ENCODE measurements at regions not wholly inside any gene's neighbourhood (a gene's known extent, or its start where the extent isn't known, plus 50 kb on each side); places are given as distances from the start of the nearest gene placed in this dataset.
"Not testable (repeated sequence)": the region's sequence is repeated elsewhere in the genome, so short reads cannot be mapped to it uniquely, and the experiment has no call there.

DNA sequence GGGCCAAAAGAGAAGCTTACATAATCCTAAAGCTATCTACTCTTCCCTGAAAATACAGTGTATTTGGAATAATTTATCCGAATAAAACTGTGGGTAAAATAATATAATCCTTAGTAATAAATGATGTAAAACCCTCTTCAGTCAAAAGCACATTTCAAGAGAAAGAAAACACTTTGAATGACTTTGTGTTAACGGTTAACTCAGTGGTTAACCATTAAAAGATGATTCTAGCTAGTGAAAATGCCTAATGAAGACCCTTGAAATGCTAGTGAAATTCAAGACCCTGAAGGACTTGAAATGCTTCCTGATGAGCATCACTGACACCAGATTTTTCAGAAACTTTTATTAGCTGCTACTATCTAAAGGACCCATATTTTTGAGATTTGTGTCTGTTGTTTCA is 70.7 kb downstream of the COX7C start:
- no peak for TF ChIP-seq ZFX (IDR thresholded peaks at IDR 0.05)
- TF ChIP-seq, protein P1, sequence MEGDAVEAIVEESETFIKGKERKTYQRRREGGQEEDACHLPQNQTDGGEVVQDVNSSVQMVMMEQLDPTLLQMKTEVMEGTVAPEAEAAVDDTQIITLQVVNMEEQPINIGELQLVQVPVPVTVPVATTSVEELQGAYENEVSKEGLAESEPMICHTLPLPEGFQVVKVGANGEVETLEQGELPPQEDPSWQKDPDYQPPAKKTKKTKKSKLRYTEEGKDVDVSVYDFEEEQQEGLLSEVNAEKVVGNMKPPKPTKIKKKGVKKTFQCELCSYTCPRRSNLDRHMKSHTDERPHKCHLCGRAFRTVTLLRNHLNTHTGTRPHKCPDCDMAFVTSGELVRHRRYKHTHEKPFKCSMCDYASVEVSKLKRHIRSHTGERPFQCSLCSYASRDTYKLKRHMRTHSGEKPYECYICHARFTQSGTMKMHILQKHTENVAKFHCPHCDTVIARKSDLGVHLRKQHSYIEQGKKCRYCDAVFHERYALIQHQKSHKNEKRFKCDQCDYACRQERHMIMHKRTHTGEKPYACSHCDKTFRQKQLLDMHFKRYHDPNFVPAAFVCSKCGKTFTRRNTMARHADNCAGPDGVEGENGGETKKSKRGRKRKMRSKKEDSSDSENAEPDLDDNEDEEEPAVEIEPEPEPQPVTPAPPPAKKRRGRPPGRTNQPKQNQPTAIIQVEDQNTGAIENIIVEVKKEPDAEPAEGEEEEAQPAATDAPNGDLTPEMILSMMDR (conservative IDR thresholded peaks at IDR 0.05) = no peak
- no peak overlapping the region for H3K27ac ChIP-seq

GRCh38 chr5:86689103-86689729 is 71.5 kb downstream of the COX7C start:
- H3K27ac ChIP-seq = no peak overlapping the region
- TF ChIP-seq, protein P1 (conservative IDR thresholded peaks at IDR 0.05) = no peak
- TF ChIP-seq ZFX (IDR thresholded peaks at IDR 0.05) = no peak

DNA sequence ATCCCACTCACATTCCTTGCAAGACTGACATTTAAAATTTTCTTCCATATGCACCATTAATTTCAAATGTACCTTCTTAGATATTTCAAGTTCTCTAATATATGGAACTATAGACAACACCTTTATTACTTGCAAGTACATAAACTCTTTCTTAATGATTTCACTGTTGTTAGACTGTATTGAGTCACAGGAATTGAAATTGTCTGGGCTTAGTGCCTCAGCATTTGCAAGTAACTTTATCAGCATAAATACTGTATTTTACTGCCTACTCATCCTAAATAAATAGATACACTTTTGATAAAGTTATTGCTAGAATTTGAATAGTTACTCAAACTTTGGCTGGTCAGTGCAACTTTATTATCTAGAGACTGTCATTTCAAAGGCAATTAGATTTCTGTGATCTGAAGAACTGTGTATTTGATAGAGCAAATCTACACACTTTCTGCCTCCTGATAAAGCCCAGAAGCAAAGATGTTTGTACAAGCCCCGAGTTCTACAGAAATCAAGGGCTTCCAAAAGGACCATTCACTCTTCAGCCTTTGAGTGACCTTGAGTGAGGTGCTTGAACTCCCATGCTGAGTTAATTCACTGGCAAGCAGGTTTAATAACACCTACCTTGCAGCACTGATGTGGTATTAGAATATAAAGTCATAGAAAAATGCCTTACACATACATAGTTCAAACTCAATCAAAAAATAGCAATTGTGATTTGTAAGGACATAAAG is 91.6 kb downstream of the COX7C start:
- no peak for TF ChIP-seq ZFX (IDR thresholded peaks at IDR 0.05)
- TF ChIP-seq, protein P1 (conservative IDR thresholded peaks at IDR 0.05) = no peak
- H3K27ac ChIP-seq = no peak overlapping the region

DNA sequence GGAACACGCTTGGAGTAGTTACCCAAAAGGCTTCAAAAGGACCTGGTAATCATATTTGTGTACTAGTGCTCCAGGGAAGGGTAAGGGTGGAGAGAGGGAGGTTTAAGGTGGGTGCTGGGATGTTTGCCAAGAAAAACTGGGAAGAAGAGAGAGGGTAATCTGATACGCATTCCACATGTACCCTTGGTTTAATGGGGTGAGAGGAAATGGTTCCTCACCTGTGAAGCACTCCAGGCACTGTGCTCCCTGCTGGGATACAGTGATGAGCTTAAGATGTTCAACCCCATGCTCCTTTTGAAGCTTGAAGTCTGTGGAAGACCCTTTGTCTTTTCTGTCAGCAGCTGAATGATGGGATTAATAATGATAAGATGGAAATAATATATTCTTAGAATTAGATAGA is 98.4 kb downstream of the COX7C start:
- TF ChIP-seq, protein P1 (conservative IDR thresholded peaks at IDR 0.05) = no peak
- TF ChIP-seq ZFX (IDR thresholded peaks at IDR 0.05) = no peak

DNA sequence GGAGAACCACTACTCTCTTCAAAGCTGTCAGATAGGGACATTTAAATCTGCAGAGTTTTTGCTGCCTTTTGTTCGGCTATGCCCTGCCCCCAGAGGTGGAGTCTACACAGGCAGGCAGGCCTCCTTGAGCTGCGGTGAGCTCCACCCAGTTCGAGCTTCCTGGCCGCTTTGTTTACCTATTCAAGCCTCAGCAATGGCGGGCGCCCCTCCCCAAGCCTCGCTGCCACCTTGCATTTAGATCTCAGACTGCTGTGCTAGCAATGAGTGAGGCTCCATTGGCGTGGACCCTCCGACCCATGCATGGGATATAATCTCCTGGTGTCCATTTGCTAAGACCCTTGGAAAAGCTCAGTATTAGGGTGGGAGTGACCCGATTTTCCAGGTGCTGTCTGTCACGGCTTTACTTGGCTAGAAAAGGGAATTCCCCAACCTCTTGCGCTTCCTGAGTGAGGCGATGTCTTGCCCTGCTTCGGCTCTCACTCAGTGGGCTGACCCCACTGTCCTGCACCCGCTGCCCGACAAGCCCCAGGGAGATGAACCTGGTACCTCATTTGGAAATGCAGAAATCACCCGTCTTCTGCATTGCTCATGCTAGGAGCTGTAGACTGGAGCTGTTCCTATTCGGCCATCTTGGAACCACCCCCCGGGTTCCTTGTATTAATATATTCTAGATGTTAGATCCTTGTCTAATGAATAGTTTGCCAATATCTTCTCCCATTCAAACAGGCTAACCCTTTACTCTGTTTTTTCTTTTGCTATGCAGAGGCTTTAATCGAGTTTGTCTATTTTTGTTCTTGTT is 113.8 kb downstream of the COX7C start:
- not testable (repeated sequence) for H3K27ac ChIP-seq

More for the DNA sequence above, 98.4 kb downstream of the COX7C start:
- H3K27ac ChIP-seq = no peak overlapping the region

GRCh38 chr5:86735370-86735769 is 117.6 kb downstream of the COX7C start:
- no peak for TF ChIP-seq ZFX (IDR thresholded peaks at IDR 0.05)
- TF ChIP-seq, protein P1 (conservative IDR thresholded peaks at IDR 0.05) = no peak
- no peak overlapping the region for H3K27ac ChIP-seq

DNA sequence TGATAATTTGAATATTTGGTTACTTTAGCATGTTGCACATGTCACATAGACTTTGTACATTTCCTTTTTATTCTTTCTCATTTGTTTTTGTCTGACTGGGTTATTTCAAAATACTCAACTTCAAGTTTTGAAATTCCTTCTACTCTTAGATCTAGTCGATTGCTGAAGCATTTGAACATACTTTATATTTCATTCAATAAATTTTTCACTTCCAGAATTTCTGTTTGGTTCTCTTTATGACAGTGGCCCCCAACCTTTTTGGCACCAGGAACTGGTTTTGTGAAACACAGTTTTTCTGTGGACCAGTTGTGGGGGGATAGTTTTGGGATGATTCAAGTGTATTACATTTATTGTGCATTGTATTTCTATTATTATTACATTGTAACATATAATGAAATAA is 119.8 kb downstream of the COX7C start:
- no peak overlapping the region for H3K27ac ChIP-seq
- TF ChIP-seq, protein P1 (conservative IDR thresholded peaks at IDR 0.05) = no peak
- TF ChIP-seq ZFX (IDR thresholded peaks at IDR 0.05) = no peak
